AG09319 (cell line): ENCODE measurements at regions not wholly inside any gene's neighbourhood (a gene's known extent, or its start where the extent isn't known, plus 50 kb on each side); places are given as distances from the start of the nearest gene placed in this dataset.

Experiments used
- DNase-seq: peaks from one replicate; pipeline ENCODE4 v3.0.0-alpha.2; 2010; ENCODE audit warnings: low read depth; ENCODE audit errors: extremely low read depth
- TF ChIP-seq, protein P1 (sequence below): IDR thresholded peaks from 2 replicates; pipeline ENCODE4 v1.5.1; 2011; ENCODE audit warnings: low read depth, mild to moderate bottlenecking, inconsistent platforms, low read length, moderate library complexity

DNA sequence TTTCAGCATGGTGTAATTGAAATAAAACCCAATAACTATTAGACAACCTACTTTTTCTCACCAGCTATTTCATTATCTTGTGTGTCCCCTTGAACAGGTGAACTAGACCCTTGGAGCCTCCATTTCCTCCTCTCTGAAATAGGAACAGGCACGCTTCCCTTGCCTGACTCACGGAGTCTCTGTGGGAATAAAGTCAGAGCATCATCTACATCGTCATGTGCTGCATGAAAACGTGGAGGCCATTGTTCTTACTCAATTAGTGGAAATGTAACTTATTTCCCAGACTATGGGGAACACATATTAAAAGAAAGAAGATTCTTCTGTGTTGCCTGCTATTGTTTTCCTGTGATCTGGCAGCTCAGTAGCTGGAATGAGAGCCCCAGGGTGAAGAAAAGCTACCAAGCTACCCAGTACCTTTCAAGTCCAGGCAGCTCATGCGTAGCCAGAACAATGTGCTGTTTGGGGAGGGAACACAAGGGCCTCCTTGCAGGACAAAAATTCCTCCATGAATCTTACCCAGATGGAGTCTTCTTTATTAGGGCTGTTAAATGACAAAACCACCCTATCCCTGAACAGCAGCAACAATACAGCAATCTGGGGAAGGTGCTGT lies 59.8 kb downstream of the SOX11 start:
- DNase-seq = no peak
- TF ChIP-seq, protein P1, sequence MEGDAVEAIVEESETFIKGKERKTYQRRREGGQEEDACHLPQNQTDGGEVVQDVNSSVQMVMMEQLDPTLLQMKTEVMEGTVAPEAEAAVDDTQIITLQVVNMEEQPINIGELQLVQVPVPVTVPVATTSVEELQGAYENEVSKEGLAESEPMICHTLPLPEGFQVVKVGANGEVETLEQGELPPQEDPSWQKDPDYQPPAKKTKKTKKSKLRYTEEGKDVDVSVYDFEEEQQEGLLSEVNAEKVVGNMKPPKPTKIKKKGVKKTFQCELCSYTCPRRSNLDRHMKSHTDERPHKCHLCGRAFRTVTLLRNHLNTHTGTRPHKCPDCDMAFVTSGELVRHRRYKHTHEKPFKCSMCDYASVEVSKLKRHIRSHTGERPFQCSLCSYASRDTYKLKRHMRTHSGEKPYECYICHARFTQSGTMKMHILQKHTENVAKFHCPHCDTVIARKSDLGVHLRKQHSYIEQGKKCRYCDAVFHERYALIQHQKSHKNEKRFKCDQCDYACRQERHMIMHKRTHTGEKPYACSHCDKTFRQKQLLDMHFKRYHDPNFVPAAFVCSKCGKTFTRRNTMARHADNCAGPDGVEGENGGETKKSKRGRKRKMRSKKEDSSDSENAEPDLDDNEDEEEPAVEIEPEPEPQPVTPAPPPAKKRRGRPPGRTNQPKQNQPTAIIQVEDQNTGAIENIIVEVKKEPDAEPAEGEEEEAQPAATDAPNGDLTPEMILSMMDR = no peak

DNA sequence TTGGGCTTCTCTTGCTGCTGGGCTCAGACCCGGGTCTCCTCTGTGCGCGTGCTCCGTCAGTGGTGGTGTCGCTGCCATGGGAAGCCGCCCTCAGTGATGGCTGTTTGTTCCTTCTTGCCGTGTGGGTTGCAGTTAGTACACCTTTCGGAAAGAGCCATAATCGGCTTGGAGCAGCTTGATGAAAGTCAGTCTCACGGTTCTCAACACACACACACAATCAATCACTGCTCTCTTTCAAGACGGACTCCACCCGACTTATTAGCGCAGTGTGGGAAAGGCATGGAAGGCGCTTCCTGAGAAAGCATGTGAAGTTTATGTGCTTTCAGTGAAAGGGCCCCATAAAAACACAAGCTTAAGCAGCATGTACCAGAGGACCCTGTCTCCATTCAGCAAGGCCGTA lies 64.1 kb downstream of the SOX11 start:
- TF ChIP-seq, protein P1 = no peak
- no peak for DNase-seq

DNA sequence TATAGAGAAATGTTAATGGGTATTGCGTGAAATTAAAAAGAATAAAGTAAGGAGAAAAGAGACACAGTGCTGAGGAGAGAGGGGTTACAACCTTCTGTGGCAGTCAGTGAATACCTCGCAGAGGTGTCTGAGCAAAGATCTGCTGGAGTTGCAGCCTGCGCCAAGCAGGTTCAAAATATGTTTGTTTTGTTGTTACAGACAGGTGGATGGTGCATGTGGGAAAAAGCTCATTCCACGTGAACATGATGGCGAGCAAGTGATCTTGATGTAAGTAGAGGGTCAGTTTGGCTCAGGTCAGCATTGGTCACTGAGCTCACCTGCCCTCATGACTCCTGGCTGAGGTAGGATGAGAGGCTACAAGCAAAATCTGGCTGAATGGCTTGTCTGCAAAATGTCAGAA lies 66.2 kb downstream of the SOX11 start:
- TF ChIP-seq, protein P1 = no peak
- no peak for DNase-seq

DNA sequence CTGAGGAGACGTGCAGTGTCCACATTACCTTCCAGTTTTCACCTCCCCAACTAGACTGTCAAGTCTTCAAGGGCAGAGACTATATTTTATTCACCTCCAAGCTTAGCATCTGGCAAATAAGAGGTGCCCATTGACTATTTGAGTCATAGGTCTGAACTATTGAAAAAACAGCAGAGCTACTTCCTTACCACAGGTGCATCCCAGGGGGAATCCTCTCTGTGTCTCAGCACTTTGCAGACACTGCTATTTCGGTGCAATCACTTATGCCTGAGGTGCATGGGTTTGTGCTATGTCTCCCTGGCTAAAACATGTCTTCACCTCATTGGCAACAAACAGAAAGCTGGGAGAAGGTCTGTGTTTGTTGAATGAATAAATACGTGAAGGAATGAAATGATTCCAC lies 67.8 kb downstream of the SOX11 start:
- TF ChIP-seq, protein P1 = no peak
- no peak for DNase-seq

DNA sequence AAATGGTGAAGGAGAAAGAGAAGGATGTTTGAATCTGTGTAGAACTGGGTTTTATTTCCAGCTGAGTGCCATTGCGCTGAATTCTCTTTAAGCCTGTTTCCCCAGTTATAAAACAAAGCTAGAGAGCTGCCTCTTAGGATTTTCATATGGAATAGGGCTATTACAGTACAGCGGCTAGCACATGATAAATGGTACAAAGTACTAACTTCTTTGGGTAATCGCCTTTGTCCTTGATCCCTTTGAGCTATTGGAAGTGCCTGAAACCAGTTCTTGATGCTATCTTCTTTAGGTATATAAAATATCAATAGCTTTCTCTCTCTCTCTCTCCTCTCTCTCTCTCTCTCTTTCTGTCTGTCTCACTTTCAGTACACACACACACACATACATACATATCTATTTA lies 71.3 kb downstream of the SOX11 start:
- no peak for DNase-seq
- TF ChIP-seq, protein P1 = no peak

DNA sequence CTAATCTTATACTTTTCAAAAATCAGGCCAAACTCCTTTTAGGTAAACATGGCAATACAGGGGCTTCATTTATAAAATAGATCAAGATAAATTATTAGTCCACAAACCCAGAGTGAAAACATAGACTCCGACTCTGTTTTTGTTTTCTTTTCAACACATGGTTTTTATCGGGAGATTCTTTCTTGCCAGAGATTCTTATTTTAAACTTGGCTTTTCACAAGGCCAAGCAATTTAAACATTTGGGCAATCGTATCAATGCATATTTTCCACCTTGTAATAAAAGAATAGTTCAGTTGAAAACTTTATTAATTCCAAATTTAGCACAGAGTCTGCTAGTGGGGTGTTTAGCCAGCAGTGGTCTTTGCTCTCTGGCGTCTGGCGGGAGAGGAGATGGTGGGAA lies 71.9 kb downstream of the SOX11 start:
- TF ChIP-seq, protein P1 = no peak
- DNase-seq = no peak

DNA sequence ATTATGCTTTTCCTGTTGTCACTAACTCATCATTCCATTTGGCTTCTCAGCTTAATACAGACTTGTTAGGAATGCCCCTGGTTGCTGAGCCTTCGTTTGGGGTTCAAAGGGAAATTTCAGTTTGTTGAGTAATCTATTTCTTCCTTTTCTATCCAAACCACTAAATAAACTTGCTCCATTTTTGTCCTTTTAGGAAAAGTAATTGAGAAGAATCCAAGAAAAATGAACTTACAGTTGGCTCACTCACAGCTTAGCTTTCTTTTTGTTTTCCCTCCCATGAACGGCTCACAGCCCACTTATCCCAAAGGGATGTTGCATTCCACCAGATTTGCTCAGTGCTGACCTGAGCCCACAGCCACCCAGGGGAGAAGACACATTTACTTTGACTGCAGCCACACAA lies 73.9 kb downstream of the SOX11 start:
- DNase-seq = no peak
- TF ChIP-seq, protein P1 = no peak
